ENCODE measurements at regions not wholly inside any gene's neighbourhood (a gene's known extent, or its start where the extent isn't known, plus 50 kb on each side); places are given as distances from the start of the nearest gene placed in this dataset.

DNA sequence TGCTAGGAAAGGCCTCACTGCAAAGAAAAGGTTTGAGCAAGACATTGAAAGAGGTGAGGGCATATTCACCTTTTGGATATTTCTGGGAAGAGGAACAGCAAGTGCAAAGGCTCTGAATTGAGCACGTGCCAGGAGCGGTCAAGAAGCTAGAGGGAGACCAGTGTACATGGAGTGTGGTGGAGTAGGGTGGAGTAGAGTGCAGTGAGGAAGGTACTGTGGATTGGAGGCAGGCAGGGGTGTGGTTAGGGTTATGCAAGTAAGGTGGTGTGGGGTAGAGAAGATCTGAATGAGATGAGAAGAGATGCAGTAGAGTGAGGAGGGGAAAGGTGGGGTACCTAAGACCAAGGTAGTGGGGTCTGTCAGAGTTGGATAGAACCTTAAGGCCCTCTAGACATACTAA is 119.6 kb downstream of the OMA1 start:
- TF ChIP-seq, protein P1, sequence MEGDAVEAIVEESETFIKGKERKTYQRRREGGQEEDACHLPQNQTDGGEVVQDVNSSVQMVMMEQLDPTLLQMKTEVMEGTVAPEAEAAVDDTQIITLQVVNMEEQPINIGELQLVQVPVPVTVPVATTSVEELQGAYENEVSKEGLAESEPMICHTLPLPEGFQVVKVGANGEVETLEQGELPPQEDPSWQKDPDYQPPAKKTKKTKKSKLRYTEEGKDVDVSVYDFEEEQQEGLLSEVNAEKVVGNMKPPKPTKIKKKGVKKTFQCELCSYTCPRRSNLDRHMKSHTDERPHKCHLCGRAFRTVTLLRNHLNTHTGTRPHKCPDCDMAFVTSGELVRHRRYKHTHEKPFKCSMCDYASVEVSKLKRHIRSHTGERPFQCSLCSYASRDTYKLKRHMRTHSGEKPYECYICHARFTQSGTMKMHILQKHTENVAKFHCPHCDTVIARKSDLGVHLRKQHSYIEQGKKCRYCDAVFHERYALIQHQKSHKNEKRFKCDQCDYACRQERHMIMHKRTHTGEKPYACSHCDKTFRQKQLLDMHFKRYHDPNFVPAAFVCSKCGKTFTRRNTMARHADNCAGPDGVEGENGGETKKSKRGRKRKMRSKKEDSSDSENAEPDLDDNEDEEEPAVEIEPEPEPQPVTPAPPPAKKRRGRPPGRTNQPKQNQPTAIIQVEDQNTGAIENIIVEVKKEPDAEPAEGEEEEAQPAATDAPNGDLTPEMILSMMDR (IDR thresholded peaks at IDR 0.05; ENCODE audit: poor library complexity), result no peak
- no peak for TF ChIP-seq EZH2phosphoT487 (IDR thresholded peaks at IDR 0.05; ENCODE audit: low read depth, severe bottlenecking, unreplicated experiment)
